ENCODE measurements at regions not wholly inside any gene's neighbourhood (a gene's known extent, or its start where the extent isn't known, plus 50 kb on each side); places are given as distances from the start of the nearest gene placed in this dataset.
"Not testable (repeated sequence)": the region's sequence is repeated elsewhere in the genome, so short reads cannot be mapped to it uniquely, and the experiment has no call there.

- TF ChIP-seq POLR2AphosphoS5 (IDR thresholded peaks at IDR 0.05; ENCODE audit: borderline replicate concordance, low read depth, low read length); EZH2 (IDR thresholded peaks at IDR 0.05); FOXP2 (optimal IDR thresholded peaks at IDR 0.05; ENCODE audit: control extremely low read depth, extremely low read length, insufficient read depth): not testable (repeated sequence)
These were observed 873.0 kb upstream of the KLHL1 start for GRCh38 chr13:70981219-70981618.

Measured in SK-N-MC (cell line).